A549 (cell line): ENCODE measurements at regions not wholly inside any gene's neighbourhood (a gene's known extent, or its start where the extent isn't known, plus 50 kb on each side); places are given as distances from the start of the nearest gene placed in this dataset.

ENCODE experiments used
- ATAC-seq, 2 experiments: fragments of 200-7000 bp in 1 of 2; fragments of >200 bp in 1 of 2; cut with Nextera tagmentation in 1 of 2; cut with Tn5 transposase in 1 of 2; 3 replicates each; pipeline versions ENCODE4 v1.8.0 to v1.9.1; 2018 to 2020; ENCODE audit warnings: mild to moderate bottlenecking in 1 of 2, moderate library complexity in 1 of 2
- CTCF ChIA-PET: fragments of 300-600 bp; sonication (Branson Sonifier 250); formaldehyde crosslinking; extraction: SDS; loops from one replicate; lab custom pipeline; 2021; ENCODE audit warnings: antibody characterized with exemption, inconsistent platforms; lab: Yijun Ruan, JAX
- POLR2A ChIA-PET: fragments of 350-600 bp; formaldehyde crosslinking; extraction: SDS; loops from one replicate; lab custom pipeline; 2021; ENCODE audit warnings: antibody characterized with exemption, inconsistent platforms; lab: Yijun Ruan, JAX
- DNase-seq, 2 experiments: peaks; one replicate each; pipeline versions ENCODE4 v3.0.0 to v3.0.0-alpha.2; 2011 to 2016; ENCODE audit warnings: low read depth in 1 of 2, low spot score in 1 of 2
- FAIRE-seq: peaks from 2 replicates; lab custom pipeline; 2011; peaks lifted over from hg19 to GRCh38; lab: Jason Lieb, UNC
- H3K27ac ChIP-seq, 2 experiments: fragments of >200 bp; sonication (Bioruptor Twin); formaldehyde crosslinking; 3 replicates each; pipeline ENCODE4 v1.5.1; 2016 to 2017
- H3K4me1 ChIP-seq: fragments of >200 bp; sonication (Bioruptor Twin); formaldehyde crosslinking; 3 replicates; pipeline ENCODE4 v1.6.1; 2016
- H3K4me2 ChIP-seq: fragments of >200 bp; sonication (Bioruptor Twin); formaldehyde crosslinking; 3 replicates; pipeline ENCODE4 v1.6.1; 2016
- H3K4me3 ChIP-seq: fragments of >200 bp; sonication (Bioruptor Twin); formaldehyde crosslinking; 3 replicates; pipeline ENCODE4 v1.5.1; 2016
- H3K9me3 ChIP-seq: fragments of >200 bp; sonication (Bioruptor Twin); formaldehyde crosslinking; 3 replicates; pipeline ENCODE4 v1.6.1; 2016
- BHLHE40 ChIP-seq: IDR thresholded peaks from 2 replicates; pipeline ENCODE4 v1.6.1; 2012; ENCODE audit warnings: low read depth, low read length, inconsistent platforms
- CHD4 ChIP-seq: fragments of 200-600 bp; sonication (generic); IDR thresholded peaks from 2 replicates; pipeline ENCODE4 v1.6.1; 2016; ENCODE audit warnings: antibody characterized with exemption, mild to moderate bottlenecking, borderline replicate concordance
- EHMT2 ChIP-seq: fragments of 200-600 bp; sonication (generic); IDR thresholded peaks from 2 replicates; pipeline ENCODE4 v1.6.1; 2016; ENCODE audit warnings: antibody characterized with exemption, low read depth, mild to moderate bottlenecking, moderate library complexity
- GATA3 ChIP-seq: IDR thresholded peaks from 2 replicates; pipeline ENCODE4 v1.6.1; 2012; ENCODE audit warnings: borderline replicate concordance
- HOXA7 ChIP-seq: fragments of 250-450 bp; sonication (Bioruptor Pico); IDR thresholded peaks from 2 replicates; pipeline ENCODE4 v1.5.0; 2020; ENCODE audit warnings: mild to moderate bottlenecking, moderate library complexity
- KDM5A ChIP-seq: fragments of 200-600 bp; sonication (generic); IDR thresholded peaks from 2 replicates; pipeline ENCODE4 v1.6.1; 2016; ENCODE audit warnings: antibody characterized with exemption, mild to moderate bottlenecking
- PHF8 ChIP-seq: fragments of 200-600 bp; sonication (generic); IDR thresholded peaks from 2 replicates; pipeline ENCODE4 v1.6.1; 2016; ENCODE audit warnings: low read depth, mild to moderate bottlenecking, antibody characterized with exemption, moderate library complexity, borderline replicate concordance
- RCOR1 ChIP-seq: fragments of 150-350 bp; IDR thresholded peaks from 2 replicates; pipeline ENCODE4 v1.6.1; 2014; ENCODE audit warnings: antibody characterized with exemption, low read length, low read depth
- WGBS: methylation state at CpG from one replicate; pipeline ENCODE4 v1.1.6; 2017; ENCODE audit errors: missing lambda C conversion rate; 5-methylcytosine and 5-hydroxymethylcytosine counted together
- TF ChIP-seq, protein P1 (sequence below): fragments of 200-600 bp; sonication (generic); IDR thresholded peaks from 2 replicates; pipeline ENCODE4 v1.6.1; 2016; ENCODE audit warnings: antibody characterized with exemption, mild to moderate bottlenecking, moderate library complexity
- TF ChIP-seq, protein P2 (sequence below): fragments of >200 bp; sonication (Bioruptor Twin); formaldehyde crosslinking; IDR thresholded peaks from 2 replicates; pipeline ENCODE4 v1.6.1; 2016

DNA sequence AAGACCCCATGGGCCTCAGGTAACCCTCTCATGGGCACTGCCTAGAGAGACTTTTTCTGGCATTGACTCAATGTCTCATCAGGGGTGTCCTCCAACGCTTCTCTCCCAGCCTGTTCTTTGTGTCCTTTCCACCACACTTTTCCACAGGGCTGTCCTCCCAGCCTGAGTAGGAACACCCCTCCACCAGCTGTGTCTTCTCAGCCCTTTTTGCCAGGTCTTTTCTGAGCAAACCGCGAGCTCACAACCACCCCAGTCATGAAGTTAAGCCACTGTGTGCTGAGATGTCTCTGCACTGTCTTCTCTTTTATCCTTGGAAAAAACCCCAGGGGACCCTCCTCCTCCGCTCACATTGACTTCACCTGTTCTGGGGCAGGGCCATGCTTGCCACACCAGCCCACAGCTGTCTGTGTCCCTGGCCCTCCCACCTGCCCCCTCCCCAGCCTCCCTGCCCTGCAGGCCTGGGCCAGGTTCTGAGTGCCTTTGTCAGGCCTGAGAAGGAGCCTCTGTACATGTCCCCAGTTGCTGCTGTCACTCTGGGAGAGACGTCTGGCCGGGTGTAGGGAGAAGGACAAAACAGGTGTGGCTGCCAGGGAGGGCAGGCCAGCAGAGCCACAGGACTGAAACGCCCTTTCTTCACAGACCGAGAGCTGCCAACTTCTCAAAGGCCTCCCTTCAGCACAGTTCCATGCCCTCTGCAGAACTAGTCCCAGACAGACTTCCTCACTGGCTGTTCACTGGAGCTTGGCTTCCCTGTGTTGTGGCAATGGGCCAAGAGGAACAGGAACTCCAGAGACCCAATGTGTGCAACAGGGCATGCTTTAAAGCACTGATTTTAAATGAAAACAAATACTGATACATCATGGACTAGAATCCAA, 50.5 kb upstream of the PNMA1 start:
- Histone ChIP-seq H3K4me1 (peaks cover 61% of the 10 kb centered on the region), H3K4me2 (peak overlapping the region; percentile 22; the same call in 1 of the 3 replicates), H3K4me3 (no peak overlapping the region), H3K27ac (peak overlapping the region in 1 of 2 experiments; percentile 66; a peak in 4 of 6 replicates), H3K9me3 (no peaks in the 10 kb centered on the region)
- FAIRE-seq (no peak), DNase-seq (no peak), ATAC-seq (no peak)
- WGBS, result 77% methylated on average over 8 of the region's 8 CpGs
- TF ChIP-seq PHF8 (no peak), HOXA7 (no peak), KDM5A (no peak), GATA3 (no peak), EHMT2 (no peak), CHD4 (no peak), RCOR1 (no peak), BHLHE40 (no peak)
- TF ChIP-seq, protein P1, sequence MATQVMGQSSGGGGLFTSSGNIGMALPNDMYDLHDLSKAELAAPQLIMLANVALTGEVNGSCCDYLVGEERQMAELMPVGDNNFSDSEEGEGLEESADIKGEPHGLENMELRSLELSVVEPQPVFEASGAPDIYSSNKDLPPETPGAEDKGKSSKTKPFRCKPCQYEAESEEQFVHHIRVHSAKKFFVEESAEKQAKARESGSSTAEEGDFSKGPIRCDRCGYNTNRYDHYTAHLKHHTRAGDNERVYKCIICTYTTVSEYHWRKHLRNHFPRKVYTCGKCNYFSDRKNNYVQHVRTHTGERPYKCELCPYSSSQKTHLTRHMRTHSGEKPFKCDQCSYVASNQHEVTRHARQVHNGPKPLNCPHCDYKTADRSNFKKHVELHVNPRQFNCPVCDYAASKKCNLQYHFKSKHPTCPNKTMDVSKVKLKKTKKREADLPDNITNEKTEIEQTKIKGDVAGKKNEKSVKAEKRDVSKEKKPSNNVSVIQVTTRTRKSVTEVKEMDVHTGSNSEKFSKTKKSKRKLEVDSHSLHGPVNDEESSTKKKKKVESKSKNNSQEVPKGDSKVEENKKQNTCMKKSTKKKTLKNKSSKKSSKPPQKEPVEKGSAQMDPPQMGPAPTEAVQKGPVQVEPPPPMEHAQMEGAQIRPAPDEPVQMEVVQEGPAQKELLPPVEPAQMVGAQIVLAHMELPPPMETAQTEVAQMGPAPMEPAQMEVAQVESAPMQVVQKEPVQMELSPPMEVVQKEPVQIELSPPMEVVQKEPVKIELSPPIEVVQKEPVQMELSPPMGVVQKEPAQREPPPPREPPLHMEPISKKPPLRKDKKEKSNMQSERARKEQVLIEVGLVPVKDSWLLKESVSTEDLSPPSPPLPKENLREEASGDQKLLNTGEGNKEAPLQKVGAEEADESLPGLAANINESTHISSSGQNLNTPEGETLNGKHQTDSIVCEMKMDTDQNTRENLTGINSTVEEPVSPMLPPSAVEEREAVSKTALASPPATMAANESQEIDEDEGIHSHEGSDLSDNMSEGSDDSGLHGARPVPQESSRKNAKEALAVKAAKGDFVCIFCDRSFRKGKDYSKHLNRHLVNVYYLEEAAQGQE, result no peak
- TF ChIP-seq, protein P2, sequence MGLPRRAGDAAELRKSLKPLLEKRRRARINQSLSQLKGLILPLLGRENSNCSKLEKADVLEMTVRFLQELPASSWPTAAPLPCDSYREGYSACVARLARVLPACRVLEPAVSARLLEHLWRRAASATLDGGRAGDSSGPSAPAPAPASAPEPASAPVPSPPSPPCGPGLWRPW, result no peak
- CTCF ChIA-PET, result interaction anchor here (0.6 to 1.2 kb wide), 5 partner anchors 10 to 61 kb away, joined by 3 to 6 read pairs (median 3); no protein-coding TSS in a partner anchor
- POLR2A ChIA-PET, result interaction anchor here (1.4 kb wide), 1 partner anchor 87 kb away, joined by 3 read pairs; the partner anchor contains the start of gene PTGR2
